MM.1S (cell line): ENCODE measurements at regions not wholly inside any gene's neighbourhood (a gene's known extent, or its start where the extent isn't known, plus 50 kb on each side); places are given as distances from the start of the nearest gene placed in this dataset.

Experiments
- DNase-seq: peaks from one replicate; pipeline ENCODE4 v3.0.0-alpha.2; 2015
- H2AFZ ChIP-seq: fragments of 300-600 bp; sonication (generic); 2 replicates; pipeline ENCODE4 v1.6.0; 2016; ENCODE audit warnings: antibody characterized with exemption, low read length
- H3F3A ChIP-seq: fragments of 300-600 bp; sonication (generic); 2 replicates; pipeline ENCODE4 v1.6.1; 2016; ENCODE audit warnings: mild to moderate bottlenecking, antibody characterized with exemption, low read length, moderate library complexity, mixed read lengths; ENCODE audit not compliant: insufficient read depth
- H3K27ac ChIP-seq: fragments of 300-600 bp; sonication (generic); 2 replicates; pipeline ENCODE4 v1.5.1; 2016; ENCODE audit warnings: mild to moderate bottlenecking, low read length
- H3K27me3 ChIP-seq: fragments of 300-600 bp; sonication (generic); replicated peaks from 2 replicates; pipeline ENCODE4 v1.6.0; 2016; ENCODE audit warnings: low read length; ENCODE audit not compliant: insufficient read depth
- H3K36me3 ChIP-seq: fragments of 300-600 bp; sonication (generic); replicated peaks from 2 replicates; pipeline ENCODE4 v1.6.1; 2016; ENCODE audit warnings: mild to moderate bottlenecking, low read length, mixed read lengths; ENCODE audit not compliant: insufficient read depth
- H3K4me1 ChIP-seq: fragments of 300-600 bp; sonication (generic); 2 replicates; pipeline ENCODE4 v1.6.1; 2016; ENCODE audit warnings: low read length, mixed read lengths
- H3K4me2 ChIP-seq: fragments of 300-600 bp; sonication (generic); 2 replicates; pipeline ENCODE4 v1.6.0; 2016; ENCODE audit warnings: low read depth, low read length
- H3K4me3 ChIP-seq: fragments of 300-600 bp; sonication (generic); 2 replicates; pipeline ENCODE4 v1.5.1; 2016; ENCODE audit warnings: low read length, mixed read lengths
- H3K79me2 ChIP-seq: fragments of 300-600 bp; sonication (generic); 2 replicates; pipeline ENCODE4 v1.6.1; 2016; ENCODE audit warnings: mixed run types, low read length, mixed read lengths
- H3K9ac ChIP-seq: fragments of 300-600 bp; sonication (generic); 2 replicates; pipeline ENCODE4 v1.6.1; 2016; ENCODE audit warnings: low read length, mixed read lengths
- H3K9me2 ChIP-seq: fragments of 300-600 bp; sonication (generic); replicated peaks from 2 replicates; pipeline ENCODE4 v1.6.1; 2016; ENCODE audit warnings: mild to moderate bottlenecking, low read length, mixed read lengths; ENCODE audit not compliant: insufficient read depth
- H3K9me3 ChIP-seq: fragments of 300-600 bp; sonication (generic); replicated peaks from 2 replicates; pipeline ENCODE4 v1.6.1; 2016; ENCODE audit warnings: mild to moderate bottlenecking, low read length, mixed read lengths; ENCODE audit not compliant: insufficient read depth
- H4K20me1 ChIP-seq: fragments of 300-600 bp; sonication (generic); 2 replicates; pipeline ENCODE4 v1.6.1; 2016; ENCODE audit warnings: mild to moderate bottlenecking, low read length, moderate library complexity, mixed read lengths; ENCODE audit not compliant: insufficient read depth
- EZH2 ChIP-seq: fragments of 300-600 bp; sonication (generic); optimal IDR thresholded peaks from 2 replicates; pipeline ENCODE3; 2017; ENCODE audit warnings: low read depth, mild to moderate bottlenecking, antibody characterized with exemption, low read length, mixed read lengths
- EZH2phosphoT487 ChIP-seq: fragments of 300-600 bp; sonication (generic); IDR thresholded peaks from 2 replicates; pipeline ENCODE4 v1.6.1; 2018; ENCODE audit warnings: antibody characterized with exemption, low read length
- TF ChIP-seq, protein P1 (sequence below): fragments of 300-600 bp; sonication (generic); IDR thresholded peaks from 2 replicates; pipeline ENCODE4 v1.5.1; 2016; ENCODE audit warnings: antibody characterized with exemption, low read length, mixed read lengths

GRCh38 chr20:47944682-47945081, 159.4 kb upstream of the SULF2 start:
- Histone ChIP-seq H3K36me3 (no peaks in the 10 kb centered on the region), H3F3A (no peaks in the 10 kb centered on the region), H3K27ac (no peak overlapping the region), H3K27me3 (no peaks in the 10 kb centered on the region), H2AFZ (no peak overlapping the region), H3K4me2 (no peak overlapping the region), H4K20me1 (no peaks in the 10 kb centered on the region), H3K9me2 (no peaks in the 10 kb centered on the region), H3K9ac (no peak overlapping the region), H3K9me3 (no peaks in the 10 kb centered on the region), H3K79me2 (no peaks in the 10 kb centered on the region), H3K4me1 (no peaks in the 10 kb centered on the region), H3K4me3 (no peak overlapping the region)
- no peak for TF ChIP-seq EZH2
- TF ChIP-seq EZH2phosphoT487 = no peak
- TF ChIP-seq, protein P1, sequence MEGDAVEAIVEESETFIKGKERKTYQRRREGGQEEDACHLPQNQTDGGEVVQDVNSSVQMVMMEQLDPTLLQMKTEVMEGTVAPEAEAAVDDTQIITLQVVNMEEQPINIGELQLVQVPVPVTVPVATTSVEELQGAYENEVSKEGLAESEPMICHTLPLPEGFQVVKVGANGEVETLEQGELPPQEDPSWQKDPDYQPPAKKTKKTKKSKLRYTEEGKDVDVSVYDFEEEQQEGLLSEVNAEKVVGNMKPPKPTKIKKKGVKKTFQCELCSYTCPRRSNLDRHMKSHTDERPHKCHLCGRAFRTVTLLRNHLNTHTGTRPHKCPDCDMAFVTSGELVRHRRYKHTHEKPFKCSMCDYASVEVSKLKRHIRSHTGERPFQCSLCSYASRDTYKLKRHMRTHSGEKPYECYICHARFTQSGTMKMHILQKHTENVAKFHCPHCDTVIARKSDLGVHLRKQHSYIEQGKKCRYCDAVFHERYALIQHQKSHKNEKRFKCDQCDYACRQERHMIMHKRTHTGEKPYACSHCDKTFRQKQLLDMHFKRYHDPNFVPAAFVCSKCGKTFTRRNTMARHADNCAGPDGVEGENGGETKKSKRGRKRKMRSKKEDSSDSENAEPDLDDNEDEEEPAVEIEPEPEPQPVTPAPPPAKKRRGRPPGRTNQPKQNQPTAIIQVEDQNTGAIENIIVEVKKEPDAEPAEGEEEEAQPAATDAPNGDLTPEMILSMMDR = no peak
- no peak for DNase-seq

GRCh38 chr20:47941869-47942268, 156.6 kb upstream of the SULF2 start:
- H3K36me3 ChIP-seq = no peaks in the 10 kb centered on the region
- no peak for DNase-seq
- no peak overlapping the region for H3K4me2 ChIP-seq
- TF ChIP-seq EZH2 (no peak), EZH2phosphoT487 (no peak)
- TF ChIP-seq, protein P1 = no peak
- H3K4me3 ChIP-seq = no peak overlapping the region
- H3K27me3 ChIP-seq = no peaks in the 10 kb centered on the region
- H4K20me1 ChIP-seq = no peaks in the 10 kb centered on the region
- H3K9ac ChIP-seq = no peak overlapping the region
- no peaks in the 10 kb centered on the region for H3K79me2 ChIP-seq
- H3K4me1 ChIP-seq = no peaks in the 10 kb centered on the region
- H3K27ac ChIP-seq = no peak overlapping the region
- no peak overlapping the region for H2AFZ ChIP-seq
- no peaks in the 10 kb centered on the region for H3K9me3 ChIP-seq
- no peaks in the 10 kb centered on the region for H3F3A ChIP-seq
- H3K9me2 ChIP-seq = no peaks in the 10 kb centered on the region

- no peaks in the 10 kb centered on the region for H3K36me3 ChIP-seq
- no peak overlapping the region for H2AFZ ChIP-seq
- no peak overlapping the region for H3K4me2 ChIP-seq
- DNase-seq = no peak
- no peak overlapping the region for H3K27ac ChIP-seq
- H3K27me3 ChIP-seq = no peaks in the 10 kb centered on the region
- no peaks in the 10 kb centered on the region for H3K9me3 ChIP-seq
- no peak overlapping the region for H3K9ac ChIP-seq
- TF ChIP-seq, protein P1 = no peak
- TF ChIP-seq EZH2phosphoT487 = no peak
- TF ChIP-seq EZH2 = no peak
- no peaks in the 10 kb centered on the region for H3K4me1 ChIP-seq
- H3K4me3 ChIP-seq = no peak overlapping the region
- no peaks in the 10 kb centered on the region for H3K9me2 ChIP-seq
- H4K20me1 ChIP-seq = no peaks in the 10 kb centered on the region
- H3F3A ChIP-seq = no peaks in the 10 kb centered on the region
- no peaks in the 10 kb centered on the region for H3K79me2 ChIP-seq
Observed at GRCh38 chr20:47940101-47940813, 155.0 kb upstream of the SULF2 start.
